Adrenal gland (tissue), 5 donors: ENCODE measurements at regions not wholly inside any gene's neighbourhood (a gene's known extent, or its start where the extent isn't known, plus 50 kb on each side); places are given as distances from the start of the nearest gene placed in this dataset.

Experiments
- CTCF ChIP-seq, 6 experiments: fragments of 450-650 bp in 4 of 6; fragments of 200-600 bp in 2 of 6; sonication (generic) in 1 of 6; IDR thresholded peaks; 1 replicate in 5 of 6; 2 replicates in 1 of 6; pipeline versions ENCODE4 v1.5.1 to v1.8.0; 2016 to 2021; ENCODE audit warnings: antibody characterized with exemption in 6 of 6, mild to moderate bottlenecking in 2 of 6, moderate library complexity in 1 of 6
- POLR2A ChIP-seq, 2 donors: fragments of 450-650 bp; IDR thresholded peaks; one replicate each; pipeline ENCODE4 v1.6.1; 2017; ENCODE audit warnings: antibody characterized with exemption in 2 of 2, mild to moderate bottlenecking in 2 of 2, moderate library complexity in 1 of 2
- donor health status: DM: no; HTN: no; CAD: no.

- TF ChIP-seq CTCF (IDR thresholded peaks at IDR 0.05): no peak
- TF ChIP-seq POLR2A (IDR thresholded peaks at IDR 0.05): no peak
These were observed 96.3 kb downstream of the NIBAN1 start for GRCh38 chr1:184878002-184878401.
